Peyer's patch (tissue), 4 donors: ENCODE measurements at regions not wholly inside any gene's neighbourhood (a gene's known extent, or its start where the extent isn't known, plus 50 kb on each side); places are given as distances from the start of the nearest gene placed in this dataset.

Source experiments
- POLR2A ChIP-seq, 2 donors: fragments of 450-650 bp; IDR thresholded peaks; one replicate each; pipeline ENCODE4 v1.5.1; 2017; ENCODE audit warnings: antibody characterized with exemption in 2 of 2, mild to moderate bottlenecking in 2 of 2, moderate library complexity in 2 of 2
- TF ChIP-seq, protein P1 (sequence below), 6 experiments: fragments of 450-650 bp in 4 of 6; fragments of 200-600 bp in 2 of 6; sonication (generic) in 1 of 6; IDR thresholded peaks; one replicate each; pipeline ENCODE4 v1.5.1; 2017 to 2019; ENCODE audit warnings: antibody characterized with exemption in 6 of 6, mild to moderate bottlenecking in 3 of 6, moderate library complexity in 1 of 6

- TF ChIP-seq, protein P1, sequence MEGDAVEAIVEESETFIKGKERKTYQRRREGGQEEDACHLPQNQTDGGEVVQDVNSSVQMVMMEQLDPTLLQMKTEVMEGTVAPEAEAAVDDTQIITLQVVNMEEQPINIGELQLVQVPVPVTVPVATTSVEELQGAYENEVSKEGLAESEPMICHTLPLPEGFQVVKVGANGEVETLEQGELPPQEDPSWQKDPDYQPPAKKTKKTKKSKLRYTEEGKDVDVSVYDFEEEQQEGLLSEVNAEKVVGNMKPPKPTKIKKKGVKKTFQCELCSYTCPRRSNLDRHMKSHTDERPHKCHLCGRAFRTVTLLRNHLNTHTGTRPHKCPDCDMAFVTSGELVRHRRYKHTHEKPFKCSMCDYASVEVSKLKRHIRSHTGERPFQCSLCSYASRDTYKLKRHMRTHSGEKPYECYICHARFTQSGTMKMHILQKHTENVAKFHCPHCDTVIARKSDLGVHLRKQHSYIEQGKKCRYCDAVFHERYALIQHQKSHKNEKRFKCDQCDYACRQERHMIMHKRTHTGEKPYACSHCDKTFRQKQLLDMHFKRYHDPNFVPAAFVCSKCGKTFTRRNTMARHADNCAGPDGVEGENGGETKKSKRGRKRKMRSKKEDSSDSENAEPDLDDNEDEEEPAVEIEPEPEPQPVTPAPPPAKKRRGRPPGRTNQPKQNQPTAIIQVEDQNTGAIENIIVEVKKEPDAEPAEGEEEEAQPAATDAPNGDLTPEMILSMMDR (IDR thresholded peaks at IDR 0.05) = no peak
- TF ChIP-seq POLR2A (IDR thresholded peaks at IDR 0.05) = no peak
Observed at GRCh38 chrY:15418613-15419012, 894.3 kb downstream of the NLGN4Y start.
